Chondrocyte (in vitro differentiated cells): ENCODE measurements at regions not wholly inside any gene's neighbourhood (a gene's known extent, or its start where the extent isn't known, plus 50 kb on each side); places are given as distances from the start of the nearest gene placed in this dataset.

Source experiments
- DNase-seq: peaks from one replicate; pipeline ENCODE4 v3.0.0; 2021; ENCODE audit warnings: mixed read lengths, low spot score
- H3K27ac Mint-ChIP-seq: one replicate; pipeline ENCODE4 v1.8.0; 2021; ENCODE audit warnings: mild to moderate bottlenecking, moderate library complexity, mixed read lengths; ENCODE audit not compliant: unreplicated experiment
- H3K27me3 Mint-ChIP-seq: 2 replicates; pipeline ENCODE4 v1.8.0; 2021; ENCODE audit warnings: low read depth, mixed read lengths
- H3K36me3 Mint-ChIP-seq: 2 replicates; pipeline ENCODE4 v1.8.0; 2021; ENCODE audit warnings: low read depth, mixed read lengths
- H3K4me1 Mint-ChIP-seq: 2 replicates; pipeline ENCODE4 v1.8.0; 2021; ENCODE audit warnings: low read depth, mild to moderate bottlenecking, mixed read lengths
- H3K4me3 Mint-ChIP-seq: one replicate; pipeline ENCODE4 v1.8.0; 2021; ENCODE audit warnings: mild to moderate bottlenecking, moderate library complexity, mixed read lengths; ENCODE audit not compliant: unreplicated experiment
- H3K9me3 Mint-ChIP-seq: 2 replicates; pipeline ENCODE4 v1.8.0; 2021; ENCODE audit warnings: low read depth, mixed read lengths
- CTCF ChIP-seq: fragments of 200-600 bp; sonication (generic); IDR thresholded peaks from 2 replicates; pipeline ENCODE4 v1.5.0; 2021; ENCODE audit warnings: antibody characterized with exemption, mild to moderate bottlenecking, moderate library complexity

GRCh38 chr2:117635481-117635880 is 179.0 kb upstream of the DDX18 start:
- no peaks in the 10 kb centered on the region for H3K36me3 Mint-ChIP-seq
- no peak overlapping the region for H3K4me3 Mint-ChIP-seq
- no peaks in the 10 kb centered on the region for H3K27me3 Mint-ChIP-seq
- no peak for DNase-seq
- no peak overlapping the region for H3K27ac Mint-ChIP-seq
- H3K9me3 Mint-ChIP-seq = no peaks in the 10 kb centered on the region
- no peaks in the 10 kb centered on the region for H3K4me1 Mint-ChIP-seq
- no peak for TF ChIP-seq CTCF

- TF ChIP-seq CTCF = no peak
- H3K4me1 Mint-ChIP-seq = no peaks in the 10 kb centered on the region
- peaks cover 2% of the 10 kb centered on the region for H3K27me3 Mint-ChIP-seq
- no peak for DNase-seq
- no peak overlapping the region for H3K4me3 Mint-ChIP-seq
- H3K27ac Mint-ChIP-seq = no peak overlapping the region
- H3K36me3 Mint-ChIP-seq = no peaks in the 10 kb centered on the region
- H3K9me3 Mint-ChIP-seq = no peaks in the 10 kb centered on the region
These were observed 175.1 kb upstream of the DDX18 start for GRCh38 chr2:117639401-117639800.

- Mint-ChIP-seq H3K4me1 (no peaks in the 10 kb centered on the region), H3K27me3 (peaks cover 4% of the 10 kb centered on the region), H3K4me3 (no peak overlapping the region), H3K27ac (no peak overlapping the region), H3K9me3 (no peaks in the 10 kb centered on the region), H3K36me3 (no peaks in the 10 kb centered on the region)
- no peak for TF ChIP-seq CTCF
- DNase-seq = no peak
These were observed 170.1 kb upstream of the DDX18 start for GRCh38 chr2:117644403-117644802.

- no peak for DNase-seq
- Mint-ChIP-seq H3K27me3 (peaks cover 4% of the 10 kb centered on the region), H3K4me3 (no peak overlapping the region), H3K4me1 (no peaks in the 10 kb centered on the region), H3K9me3 (no peaks in the 10 kb centered on the region), H3K27ac (no peak overlapping the region), H3K36me3 (no peaks in the 10 kb centered on the region)
- no peak for TF ChIP-seq CTCF
These were observed 169.0 kb upstream of the DDX18 start for GRCh38 chr2:117645458-117645857.

GRCh38 chr2:117646099-117646498 is 168.4 kb upstream of the DDX18 start:
- no peak for TF ChIP-seq CTCF
- no peak overlapping the region for H3K27ac Mint-ChIP-seq
- peaks cover 4% of the 10 kb centered on the region for H3K27me3 Mint-ChIP-seq
- no peak for DNase-seq
- no peak overlapping the region for H3K4me3 Mint-ChIP-seq
- no peaks in the 10 kb centered on the region for H3K36me3 Mint-ChIP-seq
- H3K4me1 Mint-ChIP-seq = no peaks in the 10 kb centered on the region
- no peaks in the 10 kb centered on the region for H3K9me3 Mint-ChIP-seq
